ENCODE measurements at regions not wholly inside any gene's neighbourhood (a gene's known extent, or its start where the extent isn't known, plus 50 kb on each side); places are given as distances from the start of the nearest gene placed in this dataset.

GRCh38 chr17:64788286-64789060, 126.4 kb upstream of the SMURF2 start:
- no peak for ATAC-seq
- TF ChIP-seq, protein P1, sequence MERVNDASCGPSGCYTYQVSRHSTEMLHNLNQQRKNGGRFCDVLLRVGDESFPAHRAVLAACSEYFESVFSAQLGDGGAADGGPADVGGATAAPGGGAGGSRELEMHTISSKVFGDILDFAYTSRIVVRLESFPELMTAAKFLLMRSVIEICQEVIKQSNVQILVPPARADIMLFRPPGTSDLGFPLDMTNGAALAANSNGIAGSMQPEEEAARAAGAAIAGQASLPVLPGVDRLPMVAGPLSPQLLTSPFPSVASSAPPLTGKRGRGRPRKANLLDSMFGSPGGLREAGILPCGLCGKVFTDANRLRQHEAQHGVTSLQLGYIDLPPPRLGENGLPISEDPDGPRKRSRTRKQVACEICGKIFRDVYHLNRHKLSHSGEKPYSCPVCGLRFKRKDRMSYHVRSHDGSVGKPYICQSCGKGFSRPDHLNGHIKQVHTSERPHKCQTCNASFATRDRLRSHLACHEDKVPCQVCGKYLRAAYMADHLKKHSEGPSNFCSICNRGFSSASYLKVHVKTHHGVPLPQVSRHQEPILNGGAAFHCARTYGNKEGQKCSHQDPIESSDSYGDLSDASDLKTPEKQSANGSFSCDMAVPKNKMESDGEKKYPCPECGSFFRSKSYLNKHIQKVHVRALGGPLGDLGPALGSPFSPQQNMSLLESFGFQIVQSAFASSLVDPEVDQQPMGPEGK (CRISPR knock-in tag; IDR thresholded peaks at IDR 0.05; ENCODE audit: borderline replicate concordance): no peak
- TF ChIP-seq TOX (CRISPR knock-in tag; IDR thresholded peaks at IDR 0.05; ENCODE audit: borderline replicate concordance) (no peak), CREB5 (CRISPR knock-in tag; IDR thresholded peaks at IDR 0.05; ENCODE audit: low read depth) (no peak), CSDC2 (CRISPR knock-in tag; IDR thresholded peaks at IDR 0.05) (no peak), ZFP3 (CRISPR knock-in tag; IDR thresholded peaks at IDR 0.05) (no peak), ZNF565 (CRISPR knock-in tag; conservative IDR thresholded peaks at IDR 0.05; ENCODE audit: low read depth) (no peak), ISL1 (CRISPR knock-in tag; IDR thresholded peaks at IDR 0.05) (no peak), TCF4 (CRISPR knock-in tag; IDR thresholded peaks at IDR 0.05; ENCODE audit: borderline replicate concordance) (no peak), GLIS3 (CRISPR knock-in tag; IDR thresholded peaks at IDR 0.05) (no peak), RARB (CRISPR knock-in tag; IDR thresholded peaks at IDR 0.05) (no peak), SNAI2 (CRISPR knock-in tag; IDR thresholded peaks at IDR 0.05) (no peak), PPARA (CRISPR knock-in tag; IDR thresholded peaks at IDR 0.05; ENCODE audit: borderline replicate concordance) (no peak), ZC3H10 (CRISPR knock-in tag; IDR thresholded peaks at IDR 0.05) (no peak), BACH2 (CRISPR knock-in tag; IDR thresholded peaks at IDR 0.05; ENCODE audit: borderline replicate concordance) (no peak), ARNTL (CRISPR knock-in tag; IDR thresholded peaks at IDR 0.05; ENCODE audit: borderline replicate concordance, low read depth) (no peak)
- TF ChIP-seq, protein P2, sequence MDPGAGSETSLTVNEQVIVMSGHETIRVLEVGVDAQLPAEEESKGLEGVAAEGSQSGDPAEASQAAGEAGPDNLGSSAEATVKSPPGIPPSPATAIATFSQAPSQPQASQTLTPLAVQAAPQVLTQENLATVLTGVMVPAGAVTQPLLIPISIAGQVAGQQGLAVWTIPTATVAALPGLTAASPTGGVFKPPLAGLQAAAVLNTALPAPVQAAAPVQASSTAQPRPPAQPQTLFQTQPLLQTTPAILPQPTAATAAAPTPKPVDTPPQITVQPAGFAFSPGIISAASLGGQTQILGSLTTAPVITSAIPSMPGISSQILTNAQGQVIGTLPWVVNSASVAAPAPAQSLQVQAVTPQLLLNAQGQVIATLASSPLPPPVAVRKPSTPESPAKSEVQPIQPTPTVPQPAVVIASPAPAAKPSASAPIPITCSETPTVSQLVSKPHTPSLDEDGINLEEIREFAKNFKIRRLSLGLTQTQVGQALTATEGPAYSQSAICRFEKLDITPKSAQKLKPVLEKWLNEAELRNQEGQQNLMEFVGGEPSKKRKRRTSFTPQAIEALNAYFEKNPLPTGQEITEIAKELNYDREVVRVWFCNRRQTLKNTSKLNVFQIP (CRISPR knock-in tag; IDR thresholded peaks at IDR 0.05; ENCODE audit: borderline replicate concordance, low read depth): no peak
- TF ChIP-seq, protein P3, sequence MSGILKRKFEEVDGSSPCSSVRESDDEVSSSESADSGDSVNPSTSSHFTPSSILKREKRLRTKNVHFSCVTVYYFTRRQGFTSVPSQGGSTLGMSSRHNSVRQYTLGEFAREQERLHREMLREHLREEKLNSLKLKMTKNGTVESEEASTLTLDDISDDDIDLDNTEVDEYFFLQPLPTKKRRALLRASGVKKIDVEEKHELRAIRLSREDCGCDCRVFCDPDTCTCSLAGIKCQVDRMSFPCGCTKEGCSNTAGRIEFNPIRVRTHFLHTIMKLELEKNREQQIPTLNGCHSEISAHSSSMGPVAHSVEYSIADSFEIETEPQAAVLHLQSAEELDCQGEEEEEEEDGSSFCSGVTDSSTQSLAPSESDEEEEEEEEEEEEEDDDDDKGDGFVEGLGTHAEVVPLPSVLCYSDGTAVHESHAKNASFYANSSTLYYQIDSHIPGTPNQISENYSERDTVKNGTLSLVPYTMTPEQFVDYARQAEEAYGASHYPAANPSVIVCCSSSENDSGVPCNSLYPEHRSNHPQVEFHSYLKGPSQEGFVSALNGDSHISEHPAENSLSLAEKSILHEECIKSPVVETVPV (CRISPR knock-in tag; IDR thresholded peaks at IDR 0.05): no peak

DNA sequence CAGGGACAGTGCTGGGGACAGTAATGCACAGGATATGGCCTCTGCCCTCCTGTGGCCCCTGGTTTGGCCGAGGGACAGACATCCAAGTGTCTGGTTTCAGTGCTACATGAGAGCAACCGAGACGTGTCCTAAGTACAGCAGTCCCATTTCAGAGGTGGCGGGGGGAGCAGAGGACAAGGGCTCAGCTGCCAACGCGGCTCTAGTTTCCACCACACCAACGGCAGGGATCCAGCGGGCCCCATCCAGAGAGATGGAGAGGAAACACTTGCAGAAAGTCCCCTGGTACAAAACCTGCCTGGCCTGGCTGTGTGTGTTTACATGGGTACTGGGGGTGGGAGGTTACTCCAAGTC, 125.8 kb upstream of the SMURF2 start:
- no peak for ATAC-seq
- TF ChIP-seq GLIS3 (CRISPR knock-in tag; IDR thresholded peaks at IDR 0.05) (no peak), BACH2 (CRISPR knock-in tag; IDR thresholded peaks at IDR 0.05; ENCODE audit: borderline replicate concordance) (no peak), TOX (CRISPR knock-in tag; IDR thresholded peaks at IDR 0.05; ENCODE audit: borderline replicate concordance) (no peak), CREB5 (CRISPR knock-in tag; IDR thresholded peaks at IDR 0.05; ENCODE audit: low read depth) (no peak), ZFP3 (CRISPR knock-in tag; IDR thresholded peaks at IDR 0.05) (no peak), ZNF565 (CRISPR knock-in tag; conservative IDR thresholded peaks at IDR 0.05; ENCODE audit: low read depth) (no peak), RARB (CRISPR knock-in tag; IDR thresholded peaks at IDR 0.05) (no peak)
- TF ChIP-seq, protein P1 (CRISPR knock-in tag; IDR thresholded peaks at IDR 0.05; ENCODE audit: borderline replicate concordance): no peak
- TF ChIP-seq, protein P3 (CRISPR knock-in tag; IDR thresholded peaks at IDR 0.05): no peak

All from SK-N-SH treated with all-trans-retinoic acid at 6 μM for 48 hours (cell line).